ENCODE measurements at regions not wholly inside any gene's neighbourhood (a gene's known extent, or its start where the extent isn't known, plus 50 kb on each side); places are given as distances from the start of the nearest gene placed in this dataset.

DNA sequence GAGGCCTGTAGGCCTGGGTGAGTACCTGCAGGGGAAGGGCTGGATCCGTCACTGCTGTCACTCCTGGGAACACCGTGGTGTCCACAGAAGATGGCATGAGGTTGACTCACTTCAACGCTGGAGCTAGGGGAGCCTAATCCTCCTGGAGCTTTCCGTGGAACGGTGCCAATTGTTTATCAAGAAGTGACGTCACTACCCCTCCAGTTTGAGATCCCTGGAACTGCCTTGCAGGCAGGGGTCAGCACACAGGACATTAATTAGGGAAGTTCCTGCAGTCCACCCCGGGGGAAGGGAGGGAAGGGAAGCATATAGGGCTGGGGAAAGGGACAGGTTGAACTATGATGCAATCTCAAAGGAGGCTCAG is 408.6 kb downstream of the GALR1 start:
- intact Hi-C loops (cut with DNase I; ENCODE audit: low total_unique reads) = no loop called here
- no peak for DNase-seq
- in situ Hi-C loops (cut with MboI; ENCODE audit: low pct_ligation_motif_present in 1 of 4, low pct_unique_long_range_greater_than_20kb in 1 of 4, low sequenced_read_pairs in 3 of 4) = loop anchor here in 3 of 4 donors (25.0 kb wide), 3 partner anchors 421 to 671 kb away; partner anchors contain the start of gene GALR1 (in 1 of the 3)
- no peaks in the 10 kb centered on the region for H3K9me3 ChIP-seq
- no peaks in the 10 kb centered on the region for H3K36me3 ChIP-seq
- no peak overlapping the region for H3K4me3 ChIP-seq
- 52% methylated on average over 7 of the region's 7 CpGs; no CpG with 5 or more reads in 1 of the 2 donors for WGBS, 2 donors (ENCODE audit: low coverage in 1 of 2)
- H3K4me1 ChIP-seq = no peaks in the 10 kb centered on the region
- no peak overlapping the region for H3K27ac ChIP-seq
- no peaks in the 10 kb centered on the region for H3K27me3 ChIP-seq
- no peak for TF ChIP-seq EP300 (IDR thresholded peaks at IDR 0.05; ENCODE audit: low read depth)
- no peak for TF ChIP-seq POLR2A (IDR thresholded peaks at IDR 0.05)
- TF ChIP-seq POLR2AphosphoS5 (IDR thresholded peaks at IDR 0.05) = no peak
- TF ChIP-seq CTCF (IDR thresholded peaks at IDR 0.05) = no peak

DNA sequence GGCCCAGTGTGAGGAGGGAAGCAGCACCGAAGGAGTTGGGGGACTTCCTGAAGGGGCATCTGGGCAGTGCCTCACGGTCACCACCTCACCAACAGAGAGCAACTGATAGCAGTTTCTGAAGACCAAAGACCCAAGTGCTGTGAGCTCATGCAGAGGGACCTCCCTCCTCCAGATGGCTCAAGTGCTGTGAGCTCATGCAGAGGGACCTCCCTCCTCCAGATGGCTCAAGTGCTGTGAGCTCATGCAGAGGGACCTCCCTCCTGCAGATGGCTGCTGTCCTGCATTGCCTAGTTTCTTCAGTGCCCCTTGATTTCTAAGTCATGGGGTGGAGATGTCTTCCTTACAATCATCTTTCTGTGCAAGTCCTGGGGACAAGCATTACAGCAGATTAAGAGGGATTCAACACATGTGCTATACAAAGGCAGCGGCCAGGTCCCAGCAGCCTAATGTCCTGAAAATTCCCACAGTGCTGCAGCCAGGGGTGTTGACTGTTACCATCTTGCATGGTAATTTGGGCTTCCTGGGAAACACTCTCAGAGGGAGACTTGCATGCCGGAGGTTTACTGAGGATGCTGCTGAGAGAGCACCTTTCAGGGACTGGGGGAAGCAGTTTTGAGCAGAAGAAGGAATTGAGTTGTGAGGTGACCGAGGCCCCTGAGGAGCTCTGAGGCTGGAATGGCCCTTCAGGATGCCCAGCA is 409.3 kb downstream of the GALR1 start:
- in situ Hi-C loops (cut with MboI; ENCODE audit: low pct_ligation_motif_present in 1 of 4, low pct_unique_long_range_greater_than_20kb in 1 of 4, low sequenced_read_pairs in 3 of 4) = loop anchor here in 3 of 4 donors (25.0 kb wide), 3 partner anchors 422 to 672 kb away; partner anchors contain the start of gene GALR1 (in 1 of the 3)
- no peaks in the 10 kb centered on the region for H3K4me1 ChIP-seq

GRCh38 chr18:77666613-77667012 is 417.0 kb downstream of the GALR1 start:
- WGBS, 2 donors (ENCODE audit: low coverage in 1 of 2) = 52 to 70% methylated on average over 3 of the region's 3 CpGs
- Histone ChIP-seq H3K9me3 (no peaks in the 10 kb centered on the region), H3K4me3 (no peak overlapping the region), H3K36me3 (no peaks in the 10 kb centered on the region), H3K4me1 (no peaks in the 10 kb centered on the region), H3K27ac (no peak overlapping the region), H3K27me3 (no peaks in the 10 kb centered on the region)
- in situ Hi-C loops (cut with MboI; ENCODE audit: low pct_ligation_motif_present in 1 of 4, low pct_unique_long_range_greater_than_20kb in 1 of 4, low sequenced_read_pairs in 3 of 4) = loop anchor here in 3 of 4 donors (25.0 kb wide), 3 partner anchors 429 to 679 kb away; partner anchors contain the start of gene GALR1 (in 1 of the 3)
- DNase-seq = no peak
- TF ChIP-seq CTCF (IDR thresholded peaks at IDR 0.05) = no peak
- TF ChIP-seq EP300 (IDR thresholded peaks at IDR 0.05; ENCODE audit: low read depth) = no peak
- TF ChIP-seq POLR2AphosphoS5 (IDR thresholded peaks at IDR 0.05) = no peak
- TF ChIP-seq POLR2A (IDR thresholded peaks at IDR 0.05) = no peak
- intact Hi-C loops (cut with DNase I; ENCODE audit: low total_unique reads) = no loop called here

More for the DNA sequence above, 409.3 kb downstream of the GALR1 start:
- 66% methylated on average over 5 of the region's 5 CpGs; no CpG with 5 or more reads in 1 of the 2 donors for WGBS, 2 donors (ENCODE audit: low coverage in 1 of 2)
- Histone ChIP-seq H3K36me3 (no peaks in the 10 kb centered on the region), H3K27me3 (no peaks in the 10 kb centered on the region), H3K9me3 (no peaks in the 10 kb centered on the region), H3K4me3 (no peak overlapping the region), H3K27ac (no peak overlapping the region)
- TF ChIP-seq POLR2A (IDR thresholded peaks at IDR 0.05) (no peak), CTCF (IDR thresholded peaks at IDR 0.05) (no peak), POLR2AphosphoS5 (IDR thresholded peaks at IDR 0.05) (no peak), EP300 (IDR thresholded peaks at IDR 0.05; ENCODE audit: low read depth) (no peak)
- no peak for DNase-seq
- intact Hi-C loops (cut with DNase I; ENCODE audit: low total_unique reads) = no loop called here

DNA sequence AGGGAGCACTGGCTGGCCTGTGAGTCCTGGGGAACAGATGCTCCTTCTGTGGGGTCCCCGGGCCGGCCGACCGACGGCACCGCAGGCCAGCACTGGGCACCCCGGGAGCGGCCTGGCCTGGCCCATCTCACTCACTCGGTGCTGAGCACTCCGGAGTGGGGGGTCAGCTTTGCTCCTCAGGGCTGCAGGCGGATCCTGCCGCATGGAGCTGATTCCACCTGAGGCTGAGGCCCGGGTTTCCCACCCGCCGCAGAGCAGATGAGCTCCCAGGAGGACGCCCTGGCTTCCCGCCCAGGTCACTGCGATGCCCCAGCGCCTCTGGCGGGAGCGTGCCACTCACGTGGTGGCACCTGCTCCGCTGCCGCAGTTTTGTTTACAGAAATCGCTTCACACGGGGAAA is 418.6 kb downstream of the GALR1 start:
- Histone ChIP-seq H3K4me1 (no peaks in the 10 kb centered on the region), H3K27me3 (no peaks in the 10 kb centered on the region), H3K36me3 (no peaks in the 10 kb centered on the region), H3K9me3 (no peaks in the 10 kb centered on the region), H3K4me3 (no peak overlapping the region), H3K27ac (no peak overlapping the region)
- intact Hi-C loops (cut with DNase I; ENCODE audit: low total_unique reads) = no loop called here
- no peak for TF ChIP-seq POLR2A (IDR thresholded peaks at IDR 0.05)
- TF ChIP-seq POLR2AphosphoS5 (IDR thresholded peaks at IDR 0.05) = no peak
- no peak for TF ChIP-seq EP300 (IDR thresholded peaks at IDR 0.05; ENCODE audit: low read depth)
- no peak for TF ChIP-seq CTCF (IDR thresholded peaks at IDR 0.05)
- in situ Hi-C loops (cut with MboI; ENCODE audit: low pct_ligation_motif_present in 1 of 4, low pct_unique_long_range_greater_than_20kb in 1 of 4, low sequenced_read_pairs in 3 of 4) = loop anchor here in 3 of 4 donors (25.0 kb wide), 3 partner anchors 431 to 681 kb away; partner anchors contain the start of gene GALR1 (in 1 of the 3)
- 87% methylated on average over 26 of the region's 26 CpGs; no CpG with 5 or more reads in 1 of the 2 donors for WGBS, 2 donors (ENCODE audit: low coverage in 1 of 2)
- no peak for DNase-seq
